ENCODE measurements at regions not wholly inside any gene's neighbourhood (a gene's known extent, or its start where the extent isn't known, plus 50 kb on each side); places are given as distances from the start of the nearest gene placed in this dataset.

DNA sequence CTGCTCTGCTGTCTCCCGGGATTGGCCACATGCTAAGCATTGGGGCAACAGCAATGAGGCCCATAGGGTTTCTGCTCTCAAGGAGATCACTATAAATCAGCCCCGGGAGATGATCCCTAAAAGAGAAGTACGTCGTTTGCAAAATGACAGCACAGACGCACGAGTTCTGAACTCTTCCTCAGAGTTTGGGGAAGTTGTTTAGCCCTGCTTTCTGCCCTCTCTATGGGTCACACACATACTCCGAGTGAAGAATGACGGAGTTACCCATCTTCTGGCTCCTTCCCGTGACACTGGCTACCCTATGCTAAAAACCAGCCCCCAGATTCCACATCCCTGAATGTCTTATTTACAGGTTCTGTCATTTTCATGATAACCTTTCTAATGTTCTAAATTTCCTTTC lies 258.0 kb upstream of the PLEKHG7 start:
- POLR2A ChIA-PET: no interaction called here
- CTCF ChIA-PET: no interaction called here
- Mint-ChIP-seq H3K4me1 (ENCODE audit: low read depth) (peaks cover 20% of the 10 kb centered on the region), H3K9me3 (no peaks in the 10 kb centered on the region), H3K27ac (no peak overlapping the region), H3K36me3 (no peaks in the 10 kb centered on the region), H3K27me3 (no peaks in the 10 kb centered on the region), H3K4me3 (no peak overlapping the region)
- intact Hi-C loops (cut with micrococcal nuclease): no loop called here
- no peak for DNase-seq

DNA sequence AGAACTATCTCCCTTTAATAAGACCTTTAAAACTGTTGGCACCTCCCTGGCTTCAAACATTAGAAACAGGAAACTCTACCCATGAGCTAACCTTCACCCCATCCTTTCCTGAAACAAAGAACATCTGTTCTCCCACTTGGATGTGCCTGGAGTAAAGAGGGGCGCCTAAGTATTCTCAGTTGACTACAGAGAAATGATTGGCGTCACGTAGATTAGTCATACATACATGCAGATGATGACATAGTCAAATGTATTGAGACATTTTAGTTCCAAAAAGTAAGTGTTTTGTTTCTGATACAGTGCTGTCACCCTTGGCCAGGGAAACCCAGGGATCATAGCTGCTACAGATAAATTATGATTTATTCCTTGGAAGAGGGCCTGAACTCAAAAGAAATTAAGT lies 260.0 kb upstream of the PLEKHG7 start:
- CTCF ChIA-PET: no interaction called here
- Mint-ChIP-seq H3K27me3 (no peaks in the 10 kb centered on the region), H3K4me1 (ENCODE audit: low read depth) (peaks cover 26% of the 10 kb centered on the region), H3K9me3 (no peaks in the 10 kb centered on the region), H3K36me3 (no peaks in the 10 kb centered on the region), H3K27ac (peak overlapping the region; percentile 39), H3K4me3 (no peak overlapping the region)
- DNase-seq: no peak
- POLR2A ChIA-PET: no interaction called here
- intact Hi-C loops (cut with micrococcal nuclease): loop anchor here (1.0 kb wide), 1 partner anchor 28 kb away; no protein-coding TSS in a partner anchor

DNA sequence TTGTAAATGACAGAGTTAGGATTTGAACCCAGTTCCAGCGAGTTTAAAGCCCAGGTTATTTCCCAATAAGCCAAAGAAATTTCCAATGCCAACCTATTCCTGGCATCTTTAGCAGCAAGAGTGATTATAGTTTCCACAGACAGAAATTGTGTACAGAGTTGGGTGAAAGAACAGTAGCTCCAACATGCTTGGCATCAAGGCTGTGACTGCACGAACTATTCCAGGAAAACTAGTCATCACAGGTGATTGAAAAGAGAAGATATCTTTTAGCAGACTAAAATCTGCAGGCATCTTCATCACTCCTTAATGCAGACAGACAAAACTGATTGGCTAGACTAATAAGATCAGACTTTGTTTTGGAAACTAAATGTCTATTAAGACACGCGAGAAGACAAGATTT lies 262.7 kb upstream of the PLEKHG7 start:
- Mint-ChIP-seq H3K27me3 (no peaks in the 10 kb centered on the region), H3K36me3 (no peaks in the 10 kb centered on the region), H3K27ac (no peak overlapping the region), H3K4me1 (ENCODE audit: low read depth) (peaks cover 27% of the 10 kb centered on the region), H3K9me3 (no peaks in the 10 kb centered on the region), H3K4me3 (no peak overlapping the region)
- POLR2A ChIA-PET: no interaction called here
- no peak for DNase-seq
- CTCF ChIA-PET: no interaction called here
- intact Hi-C loops (cut with micrococcal nuclease): no loop called here

DNA sequence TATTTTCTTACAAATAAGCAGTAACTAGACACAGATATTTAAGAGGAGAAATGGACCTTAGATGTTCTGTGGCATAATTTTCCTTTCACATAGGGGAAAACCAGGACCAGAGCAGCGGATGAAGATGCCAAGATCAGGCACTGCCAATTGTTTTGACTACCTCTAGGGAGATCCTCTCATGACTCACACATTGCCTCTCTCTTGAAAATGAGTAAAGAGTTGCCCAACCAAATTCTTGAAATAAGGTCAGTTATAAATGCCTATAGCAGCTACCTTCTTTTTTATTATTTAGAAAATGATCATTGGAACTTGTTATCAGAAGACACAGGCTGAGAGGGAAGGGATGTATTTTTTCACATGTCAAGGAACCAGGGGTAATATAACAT lies 263.4 kb upstream of the PLEKHG7 start:
- no peaks in the 10 kb centered on the region for H3K36me3 Mint-ChIP-seq
- no peaks in the 10 kb centered on the region for H3K9me3 Mint-ChIP-seq
- DNase-seq: no peak
- ChIA-PET CTCF (no interaction called here), POLR2A (no interaction called here)
- intact Hi-C loops (cut with micrococcal nuclease): no loop called here
- H3K4me3 Mint-ChIP-seq: no peak overlapping the region
- peaks cover 27% of the 10 kb centered on the region for H3K4me1 Mint-ChIP-seq (ENCODE audit: low read depth)
- H3K27me3 Mint-ChIP-seq: no peaks in the 10 kb centered on the region
- no peak overlapping the region for H3K27ac Mint-ChIP-seq

DNA sequence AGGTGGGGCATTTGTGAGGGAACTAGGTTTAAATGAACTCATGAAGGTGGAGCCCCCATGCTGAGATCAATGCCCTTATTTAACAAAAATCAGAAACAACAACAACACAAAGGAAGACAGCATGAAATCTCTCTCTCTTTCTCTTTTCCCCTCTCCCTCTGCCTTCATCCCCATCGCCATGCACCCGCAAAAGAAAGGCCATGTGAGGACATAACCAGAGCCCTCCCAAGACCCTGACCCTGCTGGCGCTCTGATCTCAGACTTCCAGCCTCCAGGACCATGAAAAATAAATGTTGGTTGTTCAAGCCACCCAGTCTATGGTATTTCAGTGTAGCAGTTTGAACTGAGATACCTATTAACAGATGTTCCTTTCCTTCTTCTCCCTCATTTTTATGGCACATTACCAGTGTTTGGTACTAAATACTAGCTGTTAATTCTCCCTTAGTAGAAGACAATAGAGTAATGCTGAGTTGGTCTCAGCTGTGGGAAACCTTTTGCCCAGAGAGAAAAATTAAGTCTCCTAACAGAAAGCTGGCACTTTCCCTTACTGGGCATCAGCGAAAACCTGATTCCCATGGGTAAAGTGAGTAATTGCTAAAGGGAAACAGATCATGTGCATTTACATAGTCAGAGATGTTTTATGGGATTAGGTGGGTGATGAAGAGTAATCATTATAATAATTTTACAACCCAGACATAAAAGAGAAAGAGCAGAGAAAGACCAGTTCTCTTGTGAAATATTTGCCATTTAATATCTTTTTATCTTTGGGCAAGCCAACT lies 264.0 kb upstream of the PLEKHG7 start:
- intact Hi-C loops (cut with micrococcal nuclease): no loop called here
- no peaks in the 10 kb centered on the region for H3K36me3 Mint-ChIP-seq
- no peaks in the 10 kb centered on the region for H3K27me3 Mint-ChIP-seq
- CTCF ChIA-PET: no interaction called here
- POLR2A ChIA-PET: no interaction called here
- H3K4me1 Mint-ChIP-seq (ENCODE audit: low read depth): peaks cover 27% of the 10 kb centered on the region
- H3K9me3 Mint-ChIP-seq: no peaks in the 10 kb centered on the region
- no peak for DNase-seq
- no peak overlapping the region for H3K4me3 Mint-ChIP-seq
- no peak overlapping the region for H3K27ac Mint-ChIP-seq

DNA sequence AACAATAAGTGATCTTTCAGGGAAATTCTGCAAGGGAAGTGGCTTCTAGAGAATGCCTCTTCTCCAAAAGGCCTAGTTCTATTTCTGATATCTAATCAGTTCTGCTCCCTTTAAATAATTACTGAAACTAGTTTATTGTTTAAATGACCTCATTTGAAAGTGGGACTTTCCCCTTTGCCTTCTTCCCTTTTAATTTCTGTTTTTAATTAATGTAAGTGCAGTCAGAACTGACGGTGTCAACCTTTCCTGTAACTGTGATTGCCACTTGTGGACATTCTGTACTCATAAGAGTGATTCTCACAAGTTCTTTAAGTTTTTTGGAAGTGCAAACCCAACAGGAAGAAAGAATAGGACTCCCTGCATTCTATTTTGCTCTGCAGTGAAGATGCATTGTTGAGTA lies 265.3 kb upstream of the PLEKHG7 start:
- H3K27ac Mint-ChIP-seq: no peak overlapping the region
- no peak for DNase-seq
- POLR2A ChIA-PET: no interaction called here
- H3K36me3 Mint-ChIP-seq: no peaks in the 10 kb centered on the region
- no peak overlapping the region for H3K4me3 Mint-ChIP-seq
- intact Hi-C loops (cut with micrococcal nuclease): no loop called here
- H3K9me3 Mint-ChIP-seq: no peaks in the 10 kb centered on the region
- no peaks in the 10 kb centered on the region for H3K27me3 Mint-ChIP-seq
- peaks cover 28% of the 10 kb centered on the region for H3K4me1 Mint-ChIP-seq (ENCODE audit: low read depth)
- CTCF ChIA-PET: no interaction called here

DNA sequence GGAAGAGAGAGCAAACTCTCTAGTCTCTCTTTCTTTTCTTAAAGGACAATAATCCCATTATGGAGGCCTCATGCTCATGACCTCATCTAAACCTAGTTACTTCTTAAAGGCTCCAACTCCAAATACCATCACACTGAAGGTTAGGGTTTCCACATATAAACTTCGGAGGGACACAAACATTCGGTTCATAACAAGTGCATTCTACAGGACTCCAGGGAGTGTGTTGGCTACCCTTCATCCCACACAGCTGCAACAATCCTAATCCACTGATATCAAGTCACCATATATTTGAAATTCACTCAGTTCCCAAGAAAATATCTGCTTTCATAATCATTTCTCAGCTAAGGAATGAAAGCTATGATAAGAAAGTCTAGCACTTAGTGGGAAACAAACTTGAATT lies 265.9 kb upstream of the PLEKHG7 start:
- DNase-seq: no peak
- intact Hi-C loops (cut with micrococcal nuclease): no loop called here
- H3K4me1 Mint-ChIP-seq (ENCODE audit: low read depth): peaks cover 30% of the 10 kb centered on the region
- no peak overlapping the region for H3K27ac Mint-ChIP-seq
- no peaks in the 10 kb centered on the region for H3K36me3 Mint-ChIP-seq
- no peak overlapping the region for H3K4me3 Mint-ChIP-seq
- no peaks in the 10 kb centered on the region for H3K27me3 Mint-ChIP-seq
- POLR2A ChIA-PET: no interaction called here
- no peaks in the 10 kb centered on the region for H3K9me3 Mint-ChIP-seq
- CTCF ChIA-PET: no interaction called here

DNA sequence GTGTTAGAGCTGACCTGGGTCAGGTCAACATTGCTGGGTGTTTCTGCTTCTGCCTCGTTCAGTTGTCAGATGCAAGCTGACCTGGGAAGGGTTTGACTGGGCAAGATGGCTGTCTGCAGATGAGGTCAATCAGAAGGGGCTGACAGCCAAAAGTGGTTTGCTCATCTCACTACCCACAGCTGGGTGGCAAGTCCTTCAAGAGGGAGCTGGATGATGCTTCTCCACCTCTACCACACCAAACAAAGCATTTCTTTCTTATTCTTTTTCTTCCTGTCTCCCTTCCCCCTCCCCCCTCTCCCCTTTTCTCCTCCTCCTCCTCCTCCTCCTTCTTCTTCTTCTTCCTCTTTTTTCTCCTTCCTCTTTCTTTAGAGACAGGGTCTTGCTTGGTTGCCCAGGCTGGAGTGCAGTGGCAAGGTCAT lies 268.2 kb upstream of the PLEKHG7 start:
- POLR2A ChIA-PET: no interaction called here
- H3K36me3 Mint-ChIP-seq: no peaks in the 10 kb centered on the region
- no peaks in the 10 kb centered on the region for H3K9me3 Mint-ChIP-seq
- CTCF ChIA-PET: interaction anchor here (0.7 kb wide), 1 partner anchor 269 kb away, joined by 3 read pairs; no protein-coding TSS in a partner anchor
- no peak overlapping the region for H3K4me3 Mint-ChIP-seq
- peaks cover 30% of the 10 kb centered on the region for H3K4me1 Mint-ChIP-seq (ENCODE audit: low read depth)
- H3K27me3 Mint-ChIP-seq: no peaks in the 10 kb centered on the region
- no peak overlapping the region for H3K27ac Mint-ChIP-seq
- DNase-seq: peak; percentile 12
- intact Hi-C loops (cut with micrococcal nuclease): no loop called here

DNA sequence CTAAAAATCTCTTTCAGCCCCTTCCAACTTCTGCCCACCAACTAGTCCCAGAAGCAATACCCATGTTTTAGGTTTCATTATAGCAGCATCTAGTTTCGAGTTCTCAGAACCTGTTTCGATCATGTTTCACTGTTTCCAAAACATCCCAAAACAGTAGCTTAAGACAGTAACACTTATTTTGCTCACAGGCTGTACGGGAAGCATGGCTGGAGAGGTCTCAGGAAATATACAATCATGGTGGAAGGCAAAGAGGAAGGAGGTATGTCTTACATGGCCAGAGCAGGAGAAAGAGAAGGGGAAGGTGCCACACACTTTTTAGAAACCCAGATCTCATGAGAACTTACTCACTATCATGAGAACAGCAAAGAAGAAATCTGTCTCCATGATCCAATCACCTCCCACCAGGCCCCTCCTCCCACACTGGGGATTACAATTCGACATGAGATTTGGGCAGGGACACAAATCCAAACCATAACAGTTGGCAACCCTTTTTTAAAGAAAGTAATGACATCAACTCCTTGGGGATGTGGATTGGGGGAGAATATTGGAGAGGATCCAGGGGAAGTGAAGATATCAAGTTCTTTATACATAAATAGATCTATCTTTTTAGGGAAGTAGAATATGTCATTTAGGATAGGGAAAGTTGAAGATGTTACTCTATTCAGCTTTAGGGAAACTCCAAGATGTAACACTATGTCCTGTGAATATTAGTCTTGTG lies 269.9 kb upstream of the PLEKHG7 start:
- Mint-ChIP-seq H3K27me3 (no peaks in the 10 kb centered on the region), H3K4me3 (no peak overlapping the region), H3K9me3 (no peaks in the 10 kb centered on the region), H3K36me3 (no peaks in the 10 kb centered on the region), H3K4me1 (ENCODE audit: low read depth) (peaks cover 26% of the 10 kb centered on the region), H3K27ac (peak overlapping the region; percentile 55)
- POLR2A ChIA-PET: interaction anchor here (1.0 kb wide), 1 partner anchor 287 kb away, joined by 3 read pairs; the partner anchor contains the start of gene BTG1
- peak; percentile 18 for DNase-seq
- CTCF ChIA-PET: interaction anchor here (0.8 kb wide), 1 partner anchor 70 kb away, joined by 3 read pairs; no protein-coding TSS in a partner anchor
- intact Hi-C loops (cut with micrococcal nuclease): no loop called here

DNA sequence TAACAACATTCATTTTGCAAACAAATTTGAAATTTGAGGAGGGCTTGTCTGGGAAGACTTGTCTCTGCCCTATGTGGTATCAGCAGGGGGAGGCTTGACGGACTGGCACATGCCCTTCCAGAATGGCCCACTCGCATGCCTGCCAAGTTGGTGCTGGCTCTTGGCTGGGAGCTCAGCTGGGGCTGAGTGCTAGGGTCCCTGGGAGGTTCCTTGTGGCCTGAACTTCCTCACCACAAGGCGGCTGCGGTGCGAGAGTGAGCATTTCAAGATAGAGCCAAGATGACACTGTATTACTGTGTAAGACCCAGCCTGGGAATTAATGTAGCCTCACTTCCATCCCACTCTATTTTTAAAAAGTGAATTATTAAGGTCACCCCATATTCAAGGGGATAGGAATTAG lies 271.6 kb upstream of the PLEKHG7 start:
- intact Hi-C loops (cut with micrococcal nuclease): no loop called here

DNA sequence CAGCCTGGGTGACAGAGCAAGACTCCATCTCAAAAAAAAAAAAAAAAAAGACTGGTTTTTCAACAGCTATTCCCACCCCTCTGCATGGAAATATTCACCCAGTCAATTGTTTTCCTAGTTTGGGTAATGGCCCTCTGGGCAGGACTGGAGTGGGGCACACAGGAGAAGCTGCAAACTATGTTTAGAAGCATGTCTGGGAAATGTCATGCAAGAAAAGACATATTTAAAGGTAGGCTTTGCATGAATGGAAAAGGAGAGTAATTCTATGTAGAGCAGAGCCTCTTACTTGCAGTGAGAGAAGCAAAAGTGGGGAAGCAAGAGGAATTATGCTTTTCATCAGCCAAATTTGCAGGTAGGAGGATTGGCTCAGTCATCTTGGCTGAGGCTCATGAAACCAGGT lies 276.5 kb upstream of the PLEKHG7 start:
- no peak for DNase-seq
- Mint-ChIP-seq H3K9me3 (no peaks in the 10 kb centered on the region), H3K27ac (no peak overlapping the region), H3K4me3 (no peak overlapping the region), H3K36me3 (no peaks in the 10 kb centered on the region), H3K4me1 (ENCODE audit: low read depth) (peaks cover 11% of the 10 kb centered on the region), H3K27me3 (no peaks in the 10 kb centered on the region)
- POLR2A ChIA-PET: no interaction called here
- CTCF ChIA-PET: interaction anchor here (1.0 kb wide), 1 partner anchor 144 kb away, joined by 3 read pairs; no protein-coding TSS in a partner anchor
- intact Hi-C loops (cut with micrococcal nuclease): no loop called here

More for the DNA sequence above, 271.6 kb upstream of the PLEKHG7 start:
- CTCF ChIA-PET: interaction anchor here (1.3 kb wide), 1 partner anchor 13 kb away, joined by 3 read pairs; no protein-coding TSS in a partner anchor
- Mint-ChIP-seq H3K4me1 (ENCODE audit: low read depth) (peaks cover 20% of the 10 kb centered on the region), H3K4me3 (no peak overlapping the region), H3K27ac (no peak overlapping the region), H3K27me3 (no peaks in the 10 kb centered on the region), H3K9me3 (no peaks in the 10 kb centered on the region), H3K36me3 (no peaks in the 10 kb centered on the region)
- POLR2A ChIA-PET: no interaction called here
- no peak for DNase-seq

DNA sequence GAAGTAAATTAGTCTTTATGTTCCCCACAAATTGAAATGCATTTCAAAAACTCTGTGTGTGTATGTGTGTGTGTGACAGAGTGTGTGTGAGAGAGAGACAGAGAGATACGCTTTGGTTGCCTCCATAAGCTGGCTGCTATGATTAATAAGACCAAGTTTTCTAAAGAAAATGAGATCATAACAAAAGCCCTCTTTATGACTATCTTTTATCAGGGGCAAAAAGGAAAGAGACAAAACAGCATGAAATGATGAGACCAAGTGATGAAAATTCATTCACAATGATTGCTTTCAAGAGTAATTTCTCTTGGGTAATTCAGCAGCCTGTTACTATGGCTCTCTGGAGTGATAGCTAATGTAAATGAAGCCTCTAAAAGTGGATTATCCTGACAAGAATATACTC lies 277.6 kb upstream of the PLEKHG7 start:
- H3K27me3 Mint-ChIP-seq: no peaks in the 10 kb centered on the region
- ChIA-PET CTCF (interaction anchor here (1.0 kb wide), 1 partner anchor 145 kb away, joined by 3 read pairs; no protein-coding TSS in a partner anchor), POLR2A (no interaction called here)
- no peak overlapping the region for H3K27ac Mint-ChIP-seq
- no peak for DNase-seq
- no peak overlapping the region for H3K4me3 Mint-ChIP-seq
- H3K9me3 Mint-ChIP-seq: no peaks in the 10 kb centered on the region
- peaks cover 16% of the 10 kb centered on the region for H3K4me1 Mint-ChIP-seq (ENCODE audit: low read depth)
- H3K36me3 Mint-ChIP-seq: no peaks in the 10 kb centered on the region
- intact Hi-C loops (cut with micrococcal nuclease): no loop called here

DNA sequence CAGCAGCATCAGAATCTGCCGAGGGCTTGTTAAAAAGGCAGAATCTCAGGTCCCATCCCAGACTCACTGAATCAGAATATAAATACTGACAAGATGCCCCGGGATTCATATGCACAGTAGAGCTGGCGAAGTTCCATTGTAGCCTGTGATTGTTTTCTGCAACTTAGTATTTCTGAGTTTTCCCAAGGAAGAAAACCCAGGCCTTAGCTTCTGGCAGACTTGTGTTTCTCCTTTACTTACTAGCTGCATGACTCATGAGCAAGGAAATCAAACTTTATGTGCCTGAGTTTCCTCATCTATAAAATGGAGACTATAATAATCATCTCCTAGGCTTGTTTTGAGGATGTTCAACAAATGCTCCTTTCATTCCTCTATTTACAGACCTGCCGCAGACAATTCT lies 278.5 kb upstream of the PLEKHG7 start:
- POLR2A ChIA-PET: interaction anchor here (1.2 kb wide), 1 partner anchor 20 kb away, joined by 3 read pairs; no protein-coding TSS in a partner anchor

More for the DNA sequence above, 278.5 kb upstream of the PLEKHG7 start:
- no peak overlapping the region for H3K4me3 Mint-ChIP-seq
- CTCF ChIA-PET: no interaction called here
- H3K36me3 Mint-ChIP-seq: no peaks in the 10 kb centered on the region
- H3K27me3 Mint-ChIP-seq: no peaks in the 10 kb centered on the region
- no peak for DNase-seq
- intact Hi-C loops (cut with micrococcal nuclease): no loop called here
- peaks cover 16% of the 10 kb centered on the region for H3K4me1 Mint-ChIP-seq (ENCODE audit: low read depth)
- H3K9me3 Mint-ChIP-seq: no peaks in the 10 kb centered on the region
- no peak overlapping the region for H3K27ac Mint-ChIP-seq

Measured in activated CD4-positive, alpha-beta memory T cell treated with anti-CD3 and anti-CD28 coated beads for 36 hours (primary cell).